ENCODE measurements at regions not wholly inside any gene's neighbourhood (a gene's known extent, or its start where the extent isn't known, plus 50 kb on each side); places are given as distances from the start of the nearest gene placed in this dataset.
"Not testable (repeated sequence)": the region's sequence is repeated elsewhere in the genome, so short reads cannot be mapped to it uniquely, and the experiment has no call there.

DNA sequence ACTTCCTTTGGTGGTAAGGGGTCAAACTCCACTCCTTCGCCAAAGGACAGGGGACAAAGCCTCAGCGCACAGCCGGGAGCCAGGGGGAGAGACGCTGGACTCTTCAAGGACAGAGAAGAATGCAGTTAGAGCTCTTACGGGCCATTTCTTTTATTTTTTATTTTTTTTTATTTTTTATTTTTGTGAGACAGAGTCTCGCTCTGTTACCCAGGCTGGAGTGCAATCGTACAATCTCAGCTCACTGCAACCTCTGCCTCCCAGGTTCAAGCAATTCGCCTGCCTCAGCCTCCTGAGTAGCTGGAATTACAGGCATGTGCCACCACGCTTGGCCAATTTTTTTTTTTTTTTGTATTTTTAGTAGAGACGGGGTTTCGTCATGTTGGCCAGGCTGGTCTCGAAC, 93.2 kb upstream of the RPH3AL start, which contains the start of gene RFLNB:
Gene RFLNB, minus strand, starts transcription at position 101 of the 400 bp plus-strand sequence.
- not testable (repeated sequence) for H3K27ac ChIP-seq; H3K27me3 ChIP-seq (ENCODE audit: insufficient read depth, low read depth, severe bottlenecking); H3K9me3 ChIP-seq (ENCODE audit: severe bottlenecking); H3K36me3 ChIP-seq; H3K4me3 ChIP-seq (ENCODE audit: low read depth, low read length); DNase-seq

DNA sequence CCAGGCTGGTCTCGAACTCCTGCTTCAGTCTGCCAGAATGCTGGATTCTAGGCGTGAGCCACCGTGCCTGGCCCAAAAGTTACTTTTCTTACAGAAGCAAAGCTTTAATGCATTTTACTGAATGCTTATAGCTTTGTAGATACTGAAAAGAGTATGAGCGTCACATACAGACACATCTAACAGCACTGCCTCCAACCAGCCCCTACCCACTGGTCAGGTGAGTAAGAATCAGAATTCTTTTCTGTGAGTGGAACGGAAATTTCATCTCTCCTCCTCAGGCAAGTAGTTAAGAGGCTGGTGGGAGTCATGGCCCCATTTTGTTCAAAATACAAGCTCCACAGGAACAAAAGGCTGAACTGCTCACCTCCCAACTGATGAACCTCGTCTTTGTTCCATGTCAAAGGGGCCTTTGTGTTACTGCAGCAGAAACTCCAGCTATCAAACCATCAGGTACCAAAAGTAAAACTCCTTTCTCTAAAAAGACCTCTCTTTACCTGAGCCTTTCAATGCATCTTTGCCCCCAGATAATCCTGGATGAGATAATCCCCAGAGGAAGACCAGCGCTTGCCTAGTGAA, 92.4 kb upstream of the RPH3AL start:
- H3K27ac ChIP-seq = no peak overlapping the region
- no peak for DNase-seq
- no peaks in the 10 kb centered on the region; the same call in 1 of the 2 replicates for H3K36me3 ChIP-seq
- H3K4me3 ChIP-seq (ENCODE audit: low read depth, low read length) = no peak overlapping the region
- H3K9me3 ChIP-seq (ENCODE audit: severe bottlenecking) = no peaks in the 10 kb centered on the region
- TF ChIP-seq, protein P1, sequence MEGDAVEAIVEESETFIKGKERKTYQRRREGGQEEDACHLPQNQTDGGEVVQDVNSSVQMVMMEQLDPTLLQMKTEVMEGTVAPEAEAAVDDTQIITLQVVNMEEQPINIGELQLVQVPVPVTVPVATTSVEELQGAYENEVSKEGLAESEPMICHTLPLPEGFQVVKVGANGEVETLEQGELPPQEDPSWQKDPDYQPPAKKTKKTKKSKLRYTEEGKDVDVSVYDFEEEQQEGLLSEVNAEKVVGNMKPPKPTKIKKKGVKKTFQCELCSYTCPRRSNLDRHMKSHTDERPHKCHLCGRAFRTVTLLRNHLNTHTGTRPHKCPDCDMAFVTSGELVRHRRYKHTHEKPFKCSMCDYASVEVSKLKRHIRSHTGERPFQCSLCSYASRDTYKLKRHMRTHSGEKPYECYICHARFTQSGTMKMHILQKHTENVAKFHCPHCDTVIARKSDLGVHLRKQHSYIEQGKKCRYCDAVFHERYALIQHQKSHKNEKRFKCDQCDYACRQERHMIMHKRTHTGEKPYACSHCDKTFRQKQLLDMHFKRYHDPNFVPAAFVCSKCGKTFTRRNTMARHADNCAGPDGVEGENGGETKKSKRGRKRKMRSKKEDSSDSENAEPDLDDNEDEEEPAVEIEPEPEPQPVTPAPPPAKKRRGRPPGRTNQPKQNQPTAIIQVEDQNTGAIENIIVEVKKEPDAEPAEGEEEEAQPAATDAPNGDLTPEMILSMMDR (IDR thresholded peaks at IDR 0.05; ENCODE audit: low read depth, low read length) = no peak
- H3K27me3 ChIP-seq (ENCODE audit: insufficient read depth, low read depth, severe bottlenecking) = no peaks in the 10 kb centered on the region

DNA sequence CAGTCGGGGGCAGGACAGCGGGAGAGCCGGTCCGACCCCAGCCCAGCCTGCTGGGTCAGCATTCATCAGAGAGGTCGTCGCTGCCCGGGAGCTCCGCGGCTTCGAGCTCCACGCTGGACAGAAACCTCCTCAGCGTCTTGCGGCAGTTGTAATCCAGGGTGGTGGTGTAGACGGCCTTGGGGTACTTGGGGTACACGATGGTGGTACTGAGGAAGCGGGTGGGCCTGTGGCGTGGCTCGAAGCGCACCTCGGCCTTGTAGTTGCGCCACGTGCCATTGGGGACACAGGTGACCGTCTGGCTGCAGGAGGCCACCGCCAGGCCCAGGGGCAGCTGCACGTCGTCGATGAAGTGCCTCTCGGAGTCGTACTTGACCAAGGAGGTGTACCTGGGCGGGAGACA, 90.5 kb upstream of the RPH3AL start:
- Histone ChIP-seq H3K4me3 (ENCODE audit: low read depth, low read length) (no peak overlapping the region), H3K9me3 (ENCODE audit: severe bottlenecking) (no peaks in the 10 kb centered on the region), H3K36me3 (no peaks in the 10 kb centered on the region; the same call in 1 of the 2 replicates), H3K27ac (no peak overlapping the region), H3K27me3 (ENCODE audit: insufficient read depth, low read depth, severe bottlenecking) (no peaks in the 10 kb centered on the region)
- TF ChIP-seq, protein P1 (IDR thresholded peaks at IDR 0.05; ENCODE audit: low read depth, low read length) = no peak
- no peak for DNase-seq

DNA sequence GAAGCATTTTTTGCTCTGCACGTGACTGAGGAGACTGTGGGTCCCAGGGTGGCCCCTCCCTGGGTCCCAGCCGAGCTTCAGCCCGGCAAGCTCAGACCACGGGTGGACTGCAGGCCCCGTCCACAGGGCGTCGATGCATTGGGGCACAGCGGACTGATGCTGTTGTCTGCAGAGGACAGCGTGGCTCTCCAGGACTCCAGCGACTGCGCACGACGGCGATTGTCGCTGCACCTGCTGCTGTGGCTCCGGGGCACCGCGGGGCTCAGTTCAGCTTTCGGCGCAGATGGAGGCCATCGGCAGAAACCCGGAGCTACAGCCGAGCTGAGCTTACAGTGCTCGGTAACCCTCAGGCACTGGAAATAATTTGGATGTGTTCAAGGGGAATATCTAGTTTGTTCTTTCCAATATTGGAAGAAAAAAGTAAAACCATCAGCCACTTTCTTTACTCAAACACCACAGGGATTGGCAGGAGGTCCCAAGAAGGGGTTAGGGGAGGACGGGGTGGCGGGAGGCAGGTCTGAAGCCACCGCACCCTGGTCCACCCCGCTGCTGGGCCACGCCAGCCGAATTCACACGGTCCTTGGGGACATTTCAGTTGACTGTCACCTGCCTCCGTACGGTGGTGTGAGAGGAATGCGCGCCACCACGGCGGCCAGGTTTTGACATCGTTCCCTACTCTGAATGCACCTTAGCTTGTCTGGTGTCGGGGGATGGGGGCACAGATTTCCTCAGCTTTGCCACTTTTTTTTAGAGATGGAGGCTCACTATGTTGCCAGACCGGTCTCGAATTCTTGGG, 88.7 kb upstream of the RPH3AL start:
- H3K4me3 ChIP-seq (ENCODE audit: low read depth, low read length) = no peak overlapping the region
- no peak for DNase-seq
- no peaks in the 10 kb centered on the region; the same call in 1 of the 2 replicates for H3K36me3 ChIP-seq
- TF ChIP-seq, protein P1 (IDR thresholded peaks at IDR 0.05; ENCODE audit: low read depth, low read length) = no peak
- H3K27ac ChIP-seq = no peak overlapping the region
- H3K27me3 ChIP-seq (ENCODE audit: insufficient read depth, low read depth, severe bottlenecking) = no peaks in the 10 kb centered on the region
- H3K9me3 ChIP-seq (ENCODE audit: severe bottlenecking) = peaks cover 3% of the 10 kb centered on the region

DNA sequence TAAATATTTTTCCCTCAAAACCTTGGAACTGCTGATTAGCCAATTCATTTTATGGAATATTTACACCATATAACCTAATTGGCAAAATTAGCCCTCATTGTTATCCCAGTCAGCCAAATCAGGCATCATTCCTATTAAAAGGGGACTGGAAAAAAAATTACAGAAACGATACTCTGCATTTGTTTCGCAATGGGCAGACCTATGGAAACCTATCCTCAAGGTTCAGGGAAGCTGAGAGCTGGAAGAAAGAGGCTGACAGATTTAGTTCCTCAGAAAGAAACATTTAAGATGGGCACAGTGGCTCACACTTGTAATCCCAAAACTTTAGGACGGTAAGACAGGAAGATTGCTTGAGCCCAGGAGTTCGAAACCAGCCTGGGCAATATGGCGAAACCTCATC, 85.6 kb upstream of the RPH3AL start:
- no peak for DNase-seq
- no peak overlapping the region for H3K4me3 ChIP-seq (ENCODE audit: low read depth, low read length)
- no peaks in the 10 kb centered on the region; the same call in 1 of the 2 replicates for H3K36me3 ChIP-seq
- no peaks in the 10 kb centered on the region for H3K27me3 ChIP-seq (ENCODE audit: insufficient read depth, low read depth, severe bottlenecking)
- TF ChIP-seq, protein P1 (IDR thresholded peaks at IDR 0.05; ENCODE audit: low read depth, low read length) = no peak
- H3K9me3 ChIP-seq (ENCODE audit: severe bottlenecking) = peaks cover 5% of the 10 kb centered on the region
- no peak overlapping the region for H3K27ac ChIP-seq

DNA sequence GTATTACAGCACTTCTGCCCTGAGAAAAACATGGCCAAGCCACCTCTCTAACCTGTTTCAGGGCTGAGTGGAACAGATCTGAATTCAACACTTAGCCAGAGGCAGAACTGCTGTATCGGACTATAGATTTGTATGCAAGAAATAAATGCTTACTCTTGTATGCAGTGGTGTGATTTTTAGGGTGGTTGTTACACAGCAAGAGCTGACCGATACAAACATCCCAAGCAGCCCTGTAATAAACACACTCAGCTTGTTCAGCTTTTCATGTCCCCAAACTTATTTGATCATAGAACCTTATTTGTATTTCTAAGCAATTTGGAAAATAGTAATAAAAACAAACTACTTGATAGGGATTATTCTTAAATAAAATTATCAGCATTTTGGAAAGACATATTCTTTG, 84.9 kb upstream of the RPH3AL start:
- TF ChIP-seq, protein P1 (IDR thresholded peaks at IDR 0.05; ENCODE audit: low read depth, low read length) = no peak
- no peak for DNase-seq
- Histone ChIP-seq H3K9me3 (ENCODE audit: severe bottlenecking) (peaks cover 5% of the 10 kb centered on the region), H3K36me3 (no peaks in the 10 kb centered on the region), H3K4me3 (ENCODE audit: low read depth, low read length) (no peak overlapping the region), H3K27me3 (ENCODE audit: insufficient read depth, low read depth, severe bottlenecking) (no peaks in the 10 kb centered on the region), H3K27ac (no peak overlapping the region)
